ENCODE measurements at regions not wholly inside any gene's neighbourhood (a gene's known extent, or its start where the extent isn't known, plus 50 kb on each side); places are given as distances from the start of the nearest gene placed in this dataset.

DNA sequence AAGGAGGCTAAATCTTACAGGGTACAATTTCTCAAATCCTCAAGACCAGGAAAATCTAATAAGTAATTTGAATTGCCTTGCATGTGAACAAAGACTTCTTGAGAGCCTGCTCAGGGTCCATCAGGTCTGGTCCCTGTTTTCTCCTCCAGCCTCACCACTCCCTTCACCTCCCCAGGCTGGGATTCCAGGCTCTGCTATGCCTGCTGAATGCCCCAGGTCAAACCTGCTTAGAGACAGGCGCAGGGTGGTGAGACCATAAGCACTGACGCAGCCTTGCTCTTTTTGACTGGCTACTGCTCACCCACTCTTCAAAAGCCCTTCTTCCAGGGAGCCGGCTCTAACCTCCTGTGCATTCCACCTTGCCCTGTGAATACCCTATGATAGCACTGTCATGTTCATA lies 356.4 kb upstream of the ACVR2A start:
- H3K27me3 Mint-ChIP-seq (ENCODE audit: unreplicated experiment) = peaks cover 8% of the 10 kb centered on the region

DNA sequence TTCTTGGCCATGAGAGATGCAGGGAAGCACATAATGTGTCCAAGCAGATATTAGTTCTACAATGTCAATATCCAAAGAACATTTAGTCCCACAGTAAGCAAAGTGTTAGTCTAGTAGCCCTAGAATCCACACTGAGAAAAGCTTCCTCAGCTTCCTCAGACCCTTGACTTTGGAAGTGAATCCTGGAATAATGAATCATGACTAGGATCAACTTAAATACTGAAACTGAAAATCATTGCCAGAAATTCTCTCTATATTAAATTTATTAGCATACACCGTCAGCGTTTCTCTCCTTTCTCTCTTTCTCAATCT lies 356.9 kb upstream of the ACVR2A start:
- TF ChIP-seq, protein P1, sequence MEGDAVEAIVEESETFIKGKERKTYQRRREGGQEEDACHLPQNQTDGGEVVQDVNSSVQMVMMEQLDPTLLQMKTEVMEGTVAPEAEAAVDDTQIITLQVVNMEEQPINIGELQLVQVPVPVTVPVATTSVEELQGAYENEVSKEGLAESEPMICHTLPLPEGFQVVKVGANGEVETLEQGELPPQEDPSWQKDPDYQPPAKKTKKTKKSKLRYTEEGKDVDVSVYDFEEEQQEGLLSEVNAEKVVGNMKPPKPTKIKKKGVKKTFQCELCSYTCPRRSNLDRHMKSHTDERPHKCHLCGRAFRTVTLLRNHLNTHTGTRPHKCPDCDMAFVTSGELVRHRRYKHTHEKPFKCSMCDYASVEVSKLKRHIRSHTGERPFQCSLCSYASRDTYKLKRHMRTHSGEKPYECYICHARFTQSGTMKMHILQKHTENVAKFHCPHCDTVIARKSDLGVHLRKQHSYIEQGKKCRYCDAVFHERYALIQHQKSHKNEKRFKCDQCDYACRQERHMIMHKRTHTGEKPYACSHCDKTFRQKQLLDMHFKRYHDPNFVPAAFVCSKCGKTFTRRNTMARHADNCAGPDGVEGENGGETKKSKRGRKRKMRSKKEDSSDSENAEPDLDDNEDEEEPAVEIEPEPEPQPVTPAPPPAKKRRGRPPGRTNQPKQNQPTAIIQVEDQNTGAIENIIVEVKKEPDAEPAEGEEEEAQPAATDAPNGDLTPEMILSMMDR (IDR thresholded peaks at IDR 0.05) = no peak
- no peak for DNase-seq (ENCODE audit: extremely low spot score, unreplicated experiment)
- H3K27ac Mint-ChIP-seq (ENCODE audit: unreplicated experiment) = no peak overlapping the region
- H3K4me3 Mint-ChIP-seq (ENCODE audit: unreplicated experiment) = no peak overlapping the region
- H3K4me1 Mint-ChIP-seq (ENCODE audit: unreplicated experiment) = no peaks in the 10 kb centered on the region
- H3K27me3 Mint-ChIP-seq (ENCODE audit: unreplicated experiment) = peaks cover 8% of the 10 kb centered on the region
- no peaks in the 10 kb centered on the region for H3K36me3 Mint-ChIP-seq (ENCODE audit: unreplicated experiment)
- no peaks in the 10 kb centered on the region for H3K9me3 Mint-ChIP-seq (ENCODE audit: unreplicated experiment)

More for the DNA sequence above, 356.4 kb upstream of the ACVR2A start:
- TF ChIP-seq, protein P1 (IDR thresholded peaks at IDR 0.05) = no peak
- Mint-ChIP-seq H3K27ac (ENCODE audit: unreplicated experiment) (no peak overlapping the region), H3K4me3 (ENCODE audit: unreplicated experiment) (no peak overlapping the region), H3K9me3 (ENCODE audit: unreplicated experiment) (no peaks in the 10 kb centered on the region), H3K4me1 (ENCODE audit: unreplicated experiment) (no peaks in the 10 kb centered on the region), H3K36me3 (ENCODE audit: unreplicated experiment) (no peaks in the 10 kb centered on the region)
- no peak for DNase-seq (ENCODE audit: extremely low spot score, unreplicated experiment)

DNA sequence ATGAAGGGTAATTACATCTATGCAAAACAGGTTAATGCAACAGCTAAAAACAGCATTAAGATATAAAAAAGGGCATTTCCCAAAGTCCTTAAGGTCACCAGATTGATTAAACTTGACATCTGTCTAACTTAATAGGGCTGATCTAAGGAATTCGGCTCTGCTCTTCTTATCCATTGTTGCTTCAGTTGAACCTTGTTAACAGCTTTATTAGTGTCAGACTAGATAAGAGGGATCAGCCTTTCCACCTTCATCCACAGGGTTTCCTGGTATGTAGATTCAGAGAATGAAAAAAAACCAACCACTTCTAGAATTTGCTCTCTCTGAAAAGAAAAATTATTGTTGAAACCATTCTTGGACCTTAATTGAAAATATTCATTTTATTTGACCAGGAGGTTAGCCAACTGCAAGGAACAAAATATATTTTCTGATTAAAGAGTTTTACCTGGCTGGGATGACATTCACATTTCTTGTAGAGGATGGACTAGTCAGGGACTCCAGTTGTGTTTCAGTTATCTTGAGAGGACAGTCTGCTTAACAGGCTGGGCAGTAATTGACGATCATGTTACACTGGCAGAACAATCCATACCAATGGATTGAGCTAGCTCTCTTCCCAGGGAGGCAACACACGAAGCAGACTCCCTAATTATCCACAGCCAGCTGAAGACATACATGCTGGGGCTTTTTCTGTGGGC lies 357.4 kb upstream of the ACVR2A start:
- TF ChIP-seq, protein P1 (IDR thresholded peaks at IDR 0.05) = no peak
- H3K27me3 Mint-ChIP-seq (ENCODE audit: unreplicated experiment) = peaks cover 8% of the 10 kb centered on the region
- DNase-seq (ENCODE audit: extremely low spot score, unreplicated experiment) = no peak
- no peaks in the 10 kb centered on the region for H3K36me3 Mint-ChIP-seq (ENCODE audit: unreplicated experiment)
- no peaks in the 10 kb centered on the region for H3K4me1 Mint-ChIP-seq (ENCODE audit: unreplicated experiment)
- H3K9me3 Mint-ChIP-seq (ENCODE audit: unreplicated experiment) = no peaks in the 10 kb centered on the region
- no peak overlapping the region for H3K4me3 Mint-ChIP-seq (ENCODE audit: unreplicated experiment)
- H3K27ac Mint-ChIP-seq (ENCODE audit: unreplicated experiment) = no peak overlapping the region

DNA sequence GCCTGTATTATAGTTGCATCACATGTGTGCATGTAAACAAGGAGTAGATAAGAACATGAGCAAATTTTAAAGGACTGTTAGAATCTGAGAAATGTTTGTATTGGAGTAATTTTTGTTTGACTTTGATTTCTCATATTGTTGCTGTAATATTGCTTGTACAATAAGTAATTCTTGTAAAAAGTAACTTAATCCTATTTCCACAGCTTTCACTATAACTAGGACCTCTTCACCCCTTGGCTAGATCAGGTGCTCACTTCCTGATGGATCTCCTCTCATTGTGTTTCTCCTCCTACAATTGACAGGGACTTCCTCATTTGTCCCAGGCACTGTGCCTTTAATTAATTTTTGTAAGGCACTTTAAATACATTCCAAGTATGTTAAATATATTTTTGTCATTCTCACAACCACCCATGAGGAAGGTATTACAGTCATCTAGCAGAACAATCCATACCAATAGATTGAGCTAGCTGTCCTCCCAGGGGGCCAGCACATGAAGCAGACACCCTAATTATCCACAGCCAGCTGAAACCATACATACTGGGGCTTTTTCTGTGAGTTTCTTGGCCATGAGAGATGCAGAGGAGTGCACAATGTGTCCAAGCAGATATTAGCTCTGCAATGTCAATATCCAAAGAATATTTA lies 359.5 kb upstream of the ACVR2A start:
- H3K36me3 Mint-ChIP-seq (ENCODE audit: unreplicated experiment) = no peaks in the 10 kb centered on the region
- DNase-seq (ENCODE audit: extremely low spot score, unreplicated experiment) = no peak
- H3K27me3 Mint-ChIP-seq (ENCODE audit: unreplicated experiment) = peaks cover 8% of the 10 kb centered on the region
- TF ChIP-seq, protein P1 (IDR thresholded peaks at IDR 0.05) = no peak
- no peak overlapping the region for H3K4me3 Mint-ChIP-seq (ENCODE audit: unreplicated experiment)
- H3K4me1 Mint-ChIP-seq (ENCODE audit: unreplicated experiment) = no peaks in the 10 kb centered on the region
- H3K9me3 Mint-ChIP-seq (ENCODE audit: unreplicated experiment) = no peaks in the 10 kb centered on the region
- H3K27ac Mint-ChIP-seq (ENCODE audit: unreplicated experiment) = no peak overlapping the region

DNA sequence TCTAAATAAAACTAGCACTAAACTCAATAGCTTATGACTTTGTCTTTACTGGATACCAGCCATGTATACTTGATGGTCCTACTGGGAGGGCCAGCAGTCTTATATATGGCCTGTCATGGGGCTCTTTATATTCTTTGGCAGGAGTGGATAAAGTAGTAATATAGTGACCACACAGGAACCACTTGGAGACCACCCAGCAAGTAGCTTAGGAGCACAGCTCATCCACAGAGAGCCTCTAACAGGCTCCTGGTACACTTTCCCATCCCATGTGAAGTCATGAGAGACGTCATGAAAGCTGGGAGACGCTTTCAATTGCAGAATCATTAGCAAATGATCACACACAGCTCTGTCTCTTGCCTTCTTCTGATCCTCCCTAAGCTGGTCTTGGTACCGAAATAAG lies 360.9 kb upstream of the ACVR2A start:
- DNase-seq (ENCODE audit: extremely low spot score, unreplicated experiment) = no peak
- Mint-ChIP-seq H3K9me3 (ENCODE audit: unreplicated experiment) (no peaks in the 10 kb centered on the region), H3K27me3 (ENCODE audit: unreplicated experiment) (peaks cover 9% of the 10 kb centered on the region), H3K4me3 (ENCODE audit: unreplicated experiment) (no peak overlapping the region), H3K27ac (ENCODE audit: unreplicated experiment) (no peak overlapping the region), H3K4me1 (ENCODE audit: unreplicated experiment) (no peaks in the 10 kb centered on the region), H3K36me3 (ENCODE audit: unreplicated experiment) (no peaks in the 10 kb centered on the region)
- TF ChIP-seq, protein P1 (IDR thresholded peaks at IDR 0.05) = no peak

Measured in osteocyte (in vitro differentiated cells).